OCI-LY7 (cell line): ENCODE measurements at regions not wholly inside any gene's neighbourhood (a gene's known extent, or its start where the extent isn't known, plus 50 kb on each side); places are given as distances from the start of the nearest gene placed in this dataset.
"Not testable (repeated sequence)": the region's sequence is repeated elsewhere in the genome, so short reads cannot be mapped to it uniquely, and the experiment has no call there.

Experiments used
- CTCF ChIP-seq: fragments of 200-600 bp; sonication (generic); conservative IDR thresholded peaks from 2 replicates; pipeline ENCODE4 v1.5.1; 2014; ENCODE audit warnings: mild to moderate bottlenecking, antibody characterized with exemption, low read length, moderate library complexity, mixed read lengths
- EZH2phosphoT487 ChIP-seq: fragments of 200-600 bp; sonication (generic); IDR thresholded peaks from 2 replicates; pipeline ENCODE4 v1.6.1; 2018; ENCODE audit warnings: low read depth, borderline replicate concordance, mild to moderate bottlenecking, mixed run types, antibody characterized with exemption, low read length, moderate library complexity, mixed read lengths

GRCh38 chr22:22116997-22117770 lies 127.4 kb upstream of the VPREB1 start:
- TF ChIP-seq CTCF, EZH2phosphoT487: not testable (repeated sequence)
